Heart left ventricle (tissue), 16 donors: ENCODE measurements at regions not wholly inside any gene's neighbourhood (a gene's known extent, or its start where the extent isn't known, plus 50 kb on each side); places are given as distances from the start of the nearest gene placed in this dataset.

Source experiments
- ATAC-seq, 4 donors: fragments of 200-7000 bp; cut with Tn5 transposase; one replicate each; pipeline ENCODE4 v1.9.1; 2020 to 2022; ENCODE audit warnings: moderate library complexity in 4 of 4, mild to moderate bottlenecking in 3 of 4, moderate number of reproducible peaks in 1 of 4
- DNase-seq, 5 donors: peaks; one replicate each; pipeline ENCODE4 v3.0.0-alpha.2; 2020
- H3K27ac ChIP-seq, 12 donors: fragments of 200-600 bp; sonication (generic) in 4 of 12; one replicate each; pipeline versions ENCODE4 v1.5.0 to v1.8.0; 2016 to 2022; ENCODE audit warnings: mild to moderate bottlenecking in 2 of 12
- H3K27me3 ChIP-seq, 9 donors: fragments of 200-600 bp; sonication (generic) in 2 of 9; one replicate each; pipeline versions ENCODE4 v1.5.1 to v1.8.0; 2016 to 2022; ENCODE audit warnings: mild to moderate bottlenecking in 3 of 9
- H3K36me3 ChIP-seq, 9 donors: fragments of 200-600 bp; sonication (generic) in 2 of 9; one replicate each; pipeline versions ENCODE4 v1.5.0 to v1.8.0; 2018 to 2022; ENCODE audit warnings: mild to moderate bottlenecking in 2 of 9
- H3K4me1 ChIP-seq, 12 donors: fragments of 200-600 bp; sonication (generic) in 4 of 12; one replicate each; pipeline versions ENCODE4 v1.5.0 to v1.8.0; 2016 to 2022; ENCODE audit warnings: mild to moderate bottlenecking in 3 of 12
- H3K4me3 ChIP-seq, 12 donors: fragments of 200-600 bp; sonication (generic) in 4 of 12; one replicate each; pipeline versions ENCODE4 v1.5.0 to v1.8.0; 2017 to 2022; ENCODE audit warnings: mild to moderate bottlenecking in 9 of 12, moderate library complexity in 4 of 12
- H3K9me3 ChIP-seq, 12 donors: fragments of 200-600 bp; sonication (generic) in 4 of 12; one replicate each; pipeline versions ENCODE4 v1.5.0 to v1.8.0; 2016 to 2022; ENCODE audit warnings: mild to moderate bottlenecking in 1 of 12
- POLR2A ChIP-seq, 2 donors: fragments of 450-650 bp; IDR thresholded peaks; one replicate each; pipeline ENCODE4 v1.6.1; 2017; ENCODE audit warnings: antibody characterized with exemption in 2 of 2, mild to moderate bottlenecking in 2 of 2, moderate library complexity in 2 of 2
- WGBS, 4 donors: extraction: QIAGEN DNeasy Blood & Tissue Kit in 2 of 4; methylation state at CpG; one replicate each; pipeline versions ENCODE4 v1.1.5 to v1.1.7; 2013 to 2018; 5-methylcytosine and 5-hydroxymethylcytosine counted together
- intact Hi-C, 10 donors: fragments of 100-400 bp; cut with DNase I; formaldehyde crosslinking; loops; one replicate each; pipeline versions ENCODE4 v1.11.1 to v1.14.2; 2022
- TF ChIP-seq, protein P1 (sequence below), 12 donors: fragments of 200-600 bp; sonication (generic) in 4 of 12; IDR thresholded peaks; one replicate each; pipeline versions ENCODE4 v1.5.0 to v1.8.0; 2018 to 2022; ENCODE audit warnings: antibody characterized with exemption in 12 of 12, mild to moderate bottlenecking in 5 of 12
- donor health status: ischemic (EF 13 %, LVEDD 7.1; RV severe dilation, severe dysfunction).
- donor health status: healthy with polysubstance abuse.
- donor health status: DM: no; HTN: yes; CAD: no.
- donor health status: DM: no; HTN: no; CAD: no.
- donor health status: ischemic (EF 25% LVEDD 6.9; RV normal size, moderate dysfunction).
- donor health status: ischemic (EF 25% LVEDD 5.7; RV mildly dilated, moderate dysfunction).
- donor health status: healthy.
- donor health status: DM: yes; HTN: yes; CAD: no.
- donor health status: ischemic (EF 35%, LVEDD 5.7; RV mildly dilated, moderate dysfunction).
- donor health status: nonischemic (EF 11% LVEDD 7.7; RV severe dilation, severe dysfunction).
- donor health status: DM: yes; HTN: yes; CAD: no.
- donor health status: PGD.
- donor health status: ischemic (EF 29% LVEDD 5.4; RV normal size, mild dysfunction).
- donor health status: nonischemic (EF 23%, LVEDD 6.1; RV moderate dilation, normal function).

DNA sequence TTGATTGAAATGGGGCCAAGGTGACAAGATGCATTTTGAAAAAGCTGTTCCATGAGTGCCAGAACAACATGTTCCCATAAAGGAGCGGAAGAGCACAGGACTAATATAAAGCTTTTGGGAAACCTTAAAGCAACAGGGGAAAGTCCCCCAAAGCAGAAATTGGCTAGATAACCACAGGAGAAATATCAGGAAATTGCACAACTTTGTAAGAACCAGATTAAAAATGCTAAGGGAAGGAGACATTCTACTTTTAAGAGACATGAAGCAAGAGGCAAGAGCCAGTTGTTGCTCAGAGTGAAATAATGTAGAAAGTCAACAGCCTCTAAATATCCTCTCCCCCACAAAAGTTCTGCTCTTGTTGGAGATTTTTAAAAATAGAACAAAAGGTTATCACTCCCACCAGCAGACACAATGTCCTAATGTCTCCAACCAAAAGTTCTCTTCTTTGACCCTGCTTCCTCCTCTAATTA lies 85.2 kb upstream of the LNX1 start:
- Histone ChIP-seq H3K27ac (peak overlapping the region in 9 of 12 donors; percentile 21 to 62 (median 38)), H3K9me3 (peaks cover 0 to 3% (median 0%) of the 10 kb centered on the region in 12 donors), H3K36me3 (no peaks in the 10 kb centered on the region), H3K27me3 (no peaks in the 10 kb centered on the region), H3K4me3 (no peak overlapping the region), H3K4me1 (peaks cover 0 to 17% (median 8%) of the 10 kb centered on the region in 12 donors)
- intact Hi-C loops, result loop anchor here in 1 of 10 donors (2.0 kb wide), 1 partner anchor 26 kb away; no protein-coding TSS in a partner anchor
- peak; percentile 43 to 75 (median 62) for ATAC-seq
- no peak for DNase-seq
- 8 to 38% (median 23%) methylated on average over 1 of the region's 1 CpG for WGBS, 4 donors
- TF ChIP-seq, protein P1, sequence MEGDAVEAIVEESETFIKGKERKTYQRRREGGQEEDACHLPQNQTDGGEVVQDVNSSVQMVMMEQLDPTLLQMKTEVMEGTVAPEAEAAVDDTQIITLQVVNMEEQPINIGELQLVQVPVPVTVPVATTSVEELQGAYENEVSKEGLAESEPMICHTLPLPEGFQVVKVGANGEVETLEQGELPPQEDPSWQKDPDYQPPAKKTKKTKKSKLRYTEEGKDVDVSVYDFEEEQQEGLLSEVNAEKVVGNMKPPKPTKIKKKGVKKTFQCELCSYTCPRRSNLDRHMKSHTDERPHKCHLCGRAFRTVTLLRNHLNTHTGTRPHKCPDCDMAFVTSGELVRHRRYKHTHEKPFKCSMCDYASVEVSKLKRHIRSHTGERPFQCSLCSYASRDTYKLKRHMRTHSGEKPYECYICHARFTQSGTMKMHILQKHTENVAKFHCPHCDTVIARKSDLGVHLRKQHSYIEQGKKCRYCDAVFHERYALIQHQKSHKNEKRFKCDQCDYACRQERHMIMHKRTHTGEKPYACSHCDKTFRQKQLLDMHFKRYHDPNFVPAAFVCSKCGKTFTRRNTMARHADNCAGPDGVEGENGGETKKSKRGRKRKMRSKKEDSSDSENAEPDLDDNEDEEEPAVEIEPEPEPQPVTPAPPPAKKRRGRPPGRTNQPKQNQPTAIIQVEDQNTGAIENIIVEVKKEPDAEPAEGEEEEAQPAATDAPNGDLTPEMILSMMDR (IDR thresholded peaks at IDR 0.05), result no peak
- no peak for TF ChIP-seq POLR2A (IDR thresholded peaks at IDR 0.05)

DNA sequence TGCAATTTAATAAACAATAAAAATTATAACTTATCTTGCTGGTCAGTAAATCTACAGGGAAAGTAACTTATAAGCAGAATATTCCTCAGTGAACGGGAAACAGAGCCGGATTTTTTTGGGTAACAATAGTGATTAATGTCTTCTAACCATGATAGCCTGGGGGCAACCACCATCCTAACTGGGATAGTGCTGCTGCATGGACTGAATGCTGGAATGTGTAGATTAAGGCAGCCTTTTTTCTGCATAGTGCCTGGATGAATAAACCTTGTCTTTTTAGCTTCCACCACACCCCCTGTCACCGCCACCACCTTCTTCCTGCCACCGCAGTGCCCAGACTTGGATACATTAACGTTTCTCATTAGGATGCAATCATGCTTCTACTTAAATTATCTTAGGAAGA lies 83.6 kb upstream of the LNX1 start:
- DNase-seq, result no peak
- Histone ChIP-seq H3K36me3 (no peaks in the 10 kb centered on the region), H3K27ac (no peak overlapping the region), H3K27me3 (no peaks in the 10 kb centered on the region), H3K9me3 (peaks cover 0 to 3% (median 0%) of the 10 kb centered on the region in 12 donors), H3K4me1 (peaks cover 0 to 18% (median 8%) of the 10 kb centered on the region in 12 donors), H3K4me3 (no peak overlapping the region)
- intact Hi-C loops, result no loop called here
- TF ChIP-seq POLR2A (IDR thresholded peaks at IDR 0.05), result no peak
- TF ChIP-seq, protein P1 (IDR thresholded peaks at IDR 0.05), result no peak
- WGBS, 4 donors, result 79 to 83% (median 81%) methylated on average over 5 of the region's 5 CpGs
- no peak for ATAC-seq

DNA sequence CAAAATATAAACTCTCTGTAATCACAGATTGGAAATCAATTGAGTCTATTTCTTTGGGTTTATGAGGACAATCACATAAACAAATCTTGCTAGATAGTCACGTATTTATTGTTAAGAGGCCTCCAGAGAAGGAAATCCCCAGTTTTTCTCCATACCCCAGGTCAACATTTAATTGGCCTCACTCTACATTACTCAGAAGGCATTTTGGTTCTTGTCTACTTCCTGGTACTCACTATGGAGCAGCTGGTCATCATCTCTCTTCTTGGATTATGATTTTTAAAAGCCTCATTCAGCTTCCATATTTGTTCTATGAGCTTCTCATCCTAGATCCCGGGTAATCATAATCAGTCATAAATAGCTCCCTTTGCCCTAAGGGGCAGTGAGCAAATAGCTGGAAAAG lies 81.6 kb upstream of the LNX1 start:
- Histone ChIP-seq H3K36me3 (no peaks in the 10 kb centered on the region), H3K9me3 (peaks cover 0 to 7% (median 0%) of the 10 kb centered on the region in 12 donors), H3K4me1 (peaks cover 0 to 18% (median 8%) of the 10 kb centered on the region in 12 donors), H3K27me3 (no peaks in the 10 kb centered on the region), H3K27ac (no peak overlapping the region), H3K4me3 (no peak overlapping the region)
- no peak for DNase-seq
- intact Hi-C loops, result no loop called here
- ATAC-seq, result no peak
- TF ChIP-seq, protein P1 (IDR thresholded peaks at IDR 0.05), result no peak
- TF ChIP-seq POLR2A (IDR thresholded peaks at IDR 0.05), result no peak
- 80 to 88% (median 82%) methylated on average over 2 of the region's 2 CpGs for WGBS, 4 donors

DNA sequence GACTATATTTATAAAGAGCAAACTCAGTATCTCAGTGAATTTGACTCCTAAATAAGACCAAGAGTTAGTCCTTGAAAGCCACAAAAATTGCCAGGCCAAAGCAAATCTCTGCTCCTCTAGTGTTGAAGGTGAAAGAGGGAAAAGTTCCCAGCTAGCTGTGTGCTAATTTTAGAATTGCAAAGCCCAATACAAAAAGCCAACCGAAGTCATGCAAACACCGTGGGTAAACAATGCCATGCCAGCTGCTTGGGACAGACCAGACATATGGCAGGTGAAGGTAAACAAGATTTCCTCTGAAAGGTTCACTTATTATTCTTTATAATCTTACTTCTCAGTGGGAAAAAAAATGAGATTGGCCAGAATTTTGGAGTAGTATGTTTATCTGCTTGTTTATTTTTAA lies 80.5 kb upstream of the LNX1 start:
- H3K4me3 ChIP-seq, result no peak overlapping the region
- 30 to 63% (median 39%) methylated on average over 2 of the region's 2 CpGs for WGBS, 4 donors

More for the DNA sequence above, 80.5 kb upstream of the LNX1 start:
- DNase-seq (no peak), ATAC-seq (peak in 3 of 4 donors; percentile 61 to 70 (median 69))
- intact Hi-C loops, result no loop called here
- no peak for TF ChIP-seq POLR2A (IDR thresholded peaks at IDR 0.05)
- TF ChIP-seq, protein P1 (IDR thresholded peaks at IDR 0.05), result no peak
- H3K9me3 ChIP-seq, result peaks cover 0 to 16% (median 0%) of the 10 kb centered on the region in 12 donors
- peak overlapping the region in 3 of 12 donors; percentile 8 to 60 (median 13) for H3K27ac ChIP-seq
- H3K27me3 ChIP-seq, result no peaks in the 10 kb centered on the region
- peaks cover 0 to 15% (median 7%) of the 10 kb centered on the region in 12 donors for H3K4me1 ChIP-seq
- H3K36me3 ChIP-seq, result no peaks in the 10 kb centered on the region
